T-helper 2 cell treated with Interferon-gamma antibody and Interleukin-4, amounts not matched to agents 100 ng/mL and 5 ng/mL, for 36 hours (primary cell): ENCODE measurements at regions not wholly inside any gene's neighbourhood (a gene's known extent, or its start where the extent isn't known, plus 50 kb on each side); places are given as distances from the start of the nearest gene placed in this dataset.

Experiments
- intact Hi-C: fragments of 100-400 bp; cut with micrococcal nuclease; formaldehyde crosslinking; loops from one replicate; pipeline ENCODE4 v1.15.1; 2023

GRCh38 chr1:38719880-38720279 lies 139.7 kb downstream of the RRAGC start:
- intact Hi-C loops: no loop called here

GRCh38 chr1:38718031-38718430 lies 141.5 kb downstream of the RRAGC start:
- intact Hi-C loops: no loop called here

GRCh38 chr1:38716229-38716628 lies 143.3 kb downstream of the RRAGC start:
- intact Hi-C loops: no loop called here

GRCh38 chr1:38715415-38715814 lies 144.2 kb downstream of the RRAGC start:
- intact Hi-C loops: no loop called here

- intact Hi-C loops: no loop called here
Measured at GRCh38 chr1:38712046-38712445, 147.5 kb downstream of the RRAGC start.

GRCh38 chr1:38708701-38709258 lies 150.8 kb downstream of the RRAGC start:
- intact Hi-C loops: no loop called here

GRCh38 chr1:38701088-38701487 lies 158.5 kb downstream of the RRAGC start:
- intact Hi-C loops: no loop called here

GRCh38 chr1:38700077-38700470 lies 159.5 kb downstream of the RRAGC start:
- intact Hi-C loops: no loop called here

- intact Hi-C loops: no loop called here
Measured at GRCh38 chr1:38699330-38700076, 160.1 kb downstream of the RRAGC start.

- intact Hi-C loops: no loop called here
Measured at GRCh38 chr1:38697387-38697786, 162.2 kb downstream of the RRAGC start.

GRCh38 chr1:38696371-38696770 lies 163.2 kb downstream of the RRAGC start:
- intact Hi-C loops: no loop called here

- intact Hi-C loops: no loop called here
Measured at GRCh38 chr1:38693759-38694158, 165.8 kb downstream of the RRAGC start.

GRCh38 chr1:38693031-38693430 lies 166.5 kb downstream of the RRAGC start:
- intact Hi-C loops: no loop called here

GRCh38 chr1:38690790-38691449 lies 168.7 kb downstream of the RRAGC start:
- intact Hi-C loops: no loop called here

- intact Hi-C loops: no loop called here
Measured at GRCh38 chr1:38686927-38687255, 172.7 kb downstream of the RRAGC start.

GRCh38 chr1:38686167-38686926 lies 173.2 kb downstream of the RRAGC start:
- intact Hi-C loops: no loop called here

- intact Hi-C loops: no loop called here
Measured at GRCh38 chr1:38685388-38685787, 174.2 kb downstream of the RRAGC start.

- intact Hi-C loops: no loop called here
Measured at GRCh38 chr1:38680801-38681510, 178.6 kb downstream of the RRAGC start.

- intact Hi-C loops: no loop called here
Measured at GRCh38 chr1:38677756-38678155, 181.8 kb downstream of the RRAGC start.

- intact Hi-C loops: no loop called here
Measured at GRCh38 chr1:38677311-38677710, 182.3 kb downstream of the RRAGC start.

GRCh38 chr1:38672692-38673091 lies 186.9 kb downstream of the RRAGC start:
- intact Hi-C loops: no loop called here

GRCh38 chr1:38671221-38671620 lies 188.4 kb downstream of the RRAGC start:
- intact Hi-C loops: no loop called here
